GM06990 (cell line): ENCODE measurements at regions not wholly inside any gene's neighbourhood (a gene's known extent, or its start where the extent isn't known, plus 50 kb on each side); places are given as distances from the start of the nearest gene placed in this dataset.

Source experiments
- DNase-seq: peaks from one replicate; pipeline ENCODE4 v3.0.0-alpha.2; 2011; ENCODE audit not compliant: insufficient read length; ENCODE audit errors: extremely low read depth
- H3K27me3 ChIP-seq: replicated peaks from 2 replicates; pipeline ENCODE4 v1.6.0; 2011; ENCODE audit warnings: low read length; ENCODE audit not compliant: control insufficient read depth, insufficient read depth
- H3K36me3 ChIP-seq: 2 replicates; pipeline ENCODE4 v1.5.1; 2011; ENCODE audit warnings: low read length; ENCODE audit not compliant: control insufficient read depth, insufficient read depth
- H3K4me3 ChIP-seq: replicated peaks from 2 replicates; pipeline ENCODE4 v1.5.1; 2011; ENCODE audit warnings: low read depth, mild to moderate bottlenecking, control low read depth, low read length
- CTCF ChIP-seq: IDR thresholded peaks from 2 replicates; pipeline ENCODE4 v1.5.1; 2011; ENCODE audit warnings: low read length, control low read depth, mild to moderate bottlenecking, inconsistent platforms; ENCODE audit not compliant: insufficient read depth, poor library complexity, severe bottlenecking

GRCh38 chr2:15048000-15048399 lies 415.5 kb downstream of the LRATD1 start:
- no peak overlapping the region for H3K4me3 ChIP-seq
- DNase-seq = no peak
- no peak for TF ChIP-seq CTCF
- H3K36me3 ChIP-seq = no peaks in the 10 kb centered on the region
- no peaks in the 10 kb centered on the region; the same call in none of the 2 replicates for H3K27me3 ChIP-seq

GRCh38 chr2:15049096-15049993 lies 416.8 kb downstream of the LRATD1 start:
- Histone ChIP-seq H3K36me3 (no peaks in the 10 kb centered on the region), H3K4me3 (no peak overlapping the region), H3K27me3 (no peaks in the 10 kb centered on the region; the same call in none of the 2 replicates)
- DNase-seq = no peak
- no peak for TF ChIP-seq CTCF

- TF ChIP-seq CTCF = no peak
- DNase-seq = no peak
- H3K36me3 ChIP-seq = no peaks in the 10 kb centered on the region
- no peak overlapping the region for H3K4me3 ChIP-seq
- no peaks in the 10 kb centered on the region; the same call in none of the 2 replicates for H3K27me3 ChIP-seq
Measured at GRCh38 chr2:15050483-15050882, 418.0 kb downstream of the LRATD1 start.

GRCh38 chr2:15053542-15053941 lies 421.0 kb downstream of the LRATD1 start:
- H3K4me3 ChIP-seq = no peak overlapping the region
- H3K27me3 ChIP-seq = no peaks in the 10 kb centered on the region; the same call in none of the 2 replicates
- no peak for DNase-seq
- no peak for TF ChIP-seq CTCF
- H3K36me3 ChIP-seq = no peaks in the 10 kb centered on the region

GRCh38 chr2:15058015-15058720 lies 425.7 kb downstream of the LRATD1 start:
- DNase-seq = no peak
- H3K4me3 ChIP-seq = no peak overlapping the region

More at GRCh38 chr2:15058015-15058720, 425.7 kb downstream of the LRATD1 start:
- no peaks in the 10 kb centered on the region for H3K36me3 ChIP-seq
- peak; percentile 67 for TF ChIP-seq CTCF
- no peaks in the 10 kb centered on the region; the same call in 1 of the 2 replicates for H3K27me3 ChIP-seq
